Inferior parietal cortex (tissue), 1 donor: ENCODE measurements at regions not wholly inside any gene's neighbourhood (a gene's known extent, or its start where the extent isn't known, plus 50 kb on each side); places are given as distances from the start of the nearest gene placed in this dataset.

Experiments used
- DNase-seq: peaks from one replicate; pipeline ENCODE4 v3.0.0-alpha.2; 2016; ENCODE audit errors: extremely low spot score

DNA sequence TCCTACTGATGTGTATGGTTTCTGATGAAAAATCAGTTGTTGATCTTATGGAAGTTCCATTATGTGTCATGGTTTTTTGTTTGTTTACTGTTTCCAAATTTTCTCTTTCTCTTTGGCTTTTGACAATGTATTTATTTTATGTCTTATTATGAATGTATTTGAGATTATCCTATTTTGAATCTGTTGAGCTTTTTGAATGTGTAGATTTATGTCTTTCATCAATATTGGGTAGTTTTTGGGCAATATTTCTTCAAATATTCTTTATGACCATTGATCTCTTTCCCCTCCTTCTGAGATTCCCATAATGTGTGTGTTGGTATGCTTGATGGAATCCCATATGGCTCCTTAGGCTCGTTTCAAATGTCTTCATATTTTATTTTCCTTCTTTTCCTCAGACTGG is 80.5 kb upstream of the FAM47C start:
- no peak for DNase-seq

DNA sequence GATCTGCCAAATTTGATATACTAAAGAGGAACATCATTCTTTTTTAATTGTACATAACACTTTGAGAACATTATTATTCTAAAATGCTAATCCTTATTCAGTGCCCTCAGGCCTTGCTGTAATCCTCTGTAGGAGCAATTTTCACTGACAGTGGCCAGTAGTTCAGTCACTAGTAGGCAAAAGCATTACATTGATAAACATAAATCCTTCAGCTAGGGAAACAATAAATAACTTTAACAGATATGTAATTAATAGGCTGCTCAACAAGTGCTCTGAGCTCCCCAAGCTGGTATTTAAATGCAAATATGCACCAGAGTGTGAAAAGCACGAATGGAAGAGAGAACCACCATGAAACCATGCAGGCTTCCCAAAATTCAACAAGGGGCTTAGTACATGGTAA is 77.7 kb upstream of the FAM47C start:
- no peak for DNase-seq

DNA sequence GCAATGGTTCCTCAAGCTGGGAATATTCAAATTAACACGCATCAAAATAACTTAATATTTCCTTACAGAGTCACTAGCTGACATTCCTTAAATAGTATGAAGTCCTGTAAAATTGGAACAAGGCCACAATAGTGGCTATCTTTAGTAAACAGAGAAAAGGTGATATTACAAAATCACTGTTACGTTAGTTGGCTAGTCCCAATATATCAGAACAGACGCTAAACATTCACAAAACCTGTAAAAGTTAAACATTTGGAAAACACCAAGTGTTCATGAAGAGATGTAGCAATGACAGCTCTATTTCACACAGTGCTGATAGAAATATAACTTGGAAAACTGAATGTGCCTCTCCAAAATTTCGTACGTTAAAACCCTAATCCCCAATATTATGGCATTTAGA is 61.0 kb upstream of the FAM47C start:
- DNase-seq: no peak

DNA sequence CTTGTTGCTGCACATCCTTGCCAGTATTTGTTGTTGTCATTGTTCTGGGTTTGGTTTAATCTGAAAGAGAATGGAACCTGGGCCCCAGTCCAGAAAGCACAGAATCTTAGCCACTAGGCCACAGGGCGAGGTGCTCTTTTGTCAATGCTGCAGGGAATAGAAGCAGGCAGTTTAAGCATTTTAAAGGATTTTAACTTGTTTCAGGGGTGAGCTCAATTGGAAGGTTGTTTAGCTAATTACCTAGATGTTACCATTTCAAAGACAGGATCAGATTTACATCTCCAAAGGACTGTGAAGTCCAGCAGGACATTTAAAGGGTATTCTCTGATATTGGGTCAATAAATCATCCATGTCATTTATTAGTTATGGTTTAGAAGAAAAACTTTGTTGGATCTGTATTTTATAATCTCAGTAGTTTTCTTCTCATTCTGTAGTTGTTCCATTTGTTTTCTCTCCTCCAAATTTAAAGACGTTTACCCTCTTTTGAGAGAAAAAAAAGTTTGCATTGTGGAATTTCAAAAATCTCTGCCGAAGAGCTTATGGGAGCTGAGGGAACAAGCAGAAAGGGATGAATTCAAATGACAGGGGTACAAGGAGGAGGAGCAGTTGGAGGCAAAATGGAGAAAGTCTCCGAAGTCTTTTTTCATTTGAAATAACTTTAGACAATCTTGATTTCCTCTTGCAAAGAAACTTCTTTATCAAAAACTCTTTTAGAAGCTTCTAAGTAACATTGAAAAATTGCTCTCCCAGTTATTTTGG is 57.5 kb upstream of the FAM47C start:
- no peak for DNase-seq

DNA sequence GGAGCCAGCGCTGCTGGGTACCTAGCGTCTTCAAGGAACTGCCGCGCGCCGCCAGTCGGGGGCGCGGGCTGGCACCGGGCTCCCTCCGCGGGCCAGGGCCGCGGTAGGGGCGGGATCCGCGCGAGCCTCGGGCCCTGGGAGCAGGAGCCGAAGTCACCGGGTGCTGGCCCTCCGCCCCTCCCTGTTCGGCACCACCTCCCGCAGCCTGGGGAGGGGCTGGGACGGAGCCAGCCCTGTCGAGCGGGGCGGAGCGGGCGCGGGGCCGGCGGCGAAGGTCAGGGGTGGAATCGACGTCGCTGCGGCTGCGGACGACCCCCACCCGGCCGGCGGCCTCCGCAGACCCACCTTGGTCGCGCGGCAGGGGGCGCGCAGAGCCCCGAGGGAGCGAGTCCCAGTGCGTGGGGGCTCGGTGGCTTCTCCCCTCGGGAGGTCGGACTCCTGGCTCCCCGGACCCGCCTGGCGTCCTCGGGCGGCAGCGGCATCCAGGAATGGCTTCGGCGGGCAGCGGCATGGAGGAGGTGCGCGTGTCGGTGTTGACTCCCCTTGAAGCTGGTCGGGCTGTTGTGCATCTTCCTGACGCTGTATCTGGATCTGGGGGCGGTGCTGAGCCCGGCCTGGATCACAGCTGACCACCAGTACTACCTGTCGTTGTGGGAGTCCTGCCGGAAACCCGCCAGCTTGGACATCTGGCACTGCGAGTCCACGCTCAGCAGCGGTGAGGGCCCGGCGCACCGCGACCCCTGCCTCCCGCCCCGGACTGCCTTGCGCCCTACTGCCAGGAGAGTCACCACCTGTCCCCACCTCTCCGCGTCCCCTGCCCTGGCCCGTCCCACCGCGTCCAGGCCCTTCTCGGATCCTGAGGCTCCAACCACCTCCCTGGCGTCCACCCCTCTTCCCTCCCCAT is 50.5 kb upstream of the FAM47C start:
- DNase-seq: no peak
